ENCODE measurements at regions not wholly inside any gene's neighbourhood (a gene's known extent, or its start where the extent isn't known, plus 50 kb on each side); places are given as distances from the start of the nearest gene placed in this dataset.

GRCh38 chr1:79682478-79682877, 675.9 kb upstream of the ADGRL4 start:
- Mint-ChIP-seq H3K27me3 (ENCODE audit: low read depth) (no peaks in the 10 kb centered on the region), H3K4me1 (peaks cover 3% of the 10 kb centered on the region), H3K36me3 (ENCODE audit: low read depth) (peaks cover 23% of the 10 kb centered on the region), H3K27ac (ENCODE audit: unreplicated experiment) (no peak overlapping the region), H3K4me3 (no peak overlapping the region), H3K9me3 (peaks cover 33% of the 10 kb centered on the region)
- DNase-seq (ENCODE audit: low read depth, low spot score) = no peak
- no peak for TF ChIP-seq CTCF (conservative IDR thresholded peaks at IDR 0.05)

GRCh38 chr1:79681382-79681781, 674.9 kb upstream of the ADGRL4 start:
- no peaks in the 10 kb centered on the region for H3K27me3 Mint-ChIP-seq (ENCODE audit: low read depth)
- no peak overlapping the region for H3K27ac Mint-ChIP-seq (ENCODE audit: unreplicated experiment)
- no peak overlapping the region for H3K4me3 Mint-ChIP-seq
- H3K9me3 Mint-ChIP-seq = peaks cover 37% of the 10 kb centered on the region
- H3K36me3 Mint-ChIP-seq (ENCODE audit: low read depth) = peaks cover 18% of the 10 kb centered on the region
- peaks cover 3% of the 10 kb centered on the region for H3K4me1 Mint-ChIP-seq
- DNase-seq (ENCODE audit: low read depth, low spot score) = no peak
- no peak for TF ChIP-seq CTCF (conservative IDR thresholded peaks at IDR 0.05)

GRCh38 chr1:79679916-79680315, 673.4 kb upstream of the ADGRL4 start:
- no peak for DNase-seq (ENCODE audit: low read depth, low spot score)
- no peak overlapping the region for H3K27ac Mint-ChIP-seq (ENCODE audit: unreplicated experiment)
- H3K27me3 Mint-ChIP-seq (ENCODE audit: low read depth) = no peaks in the 10 kb centered on the region
- H3K36me3 Mint-ChIP-seq (ENCODE audit: low read depth) = peaks cover 21% of the 10 kb centered on the region
- H3K4me1 Mint-ChIP-seq = peaks cover 2% of the 10 kb centered on the region
- H3K9me3 Mint-ChIP-seq = peaks cover 47% of the 10 kb centered on the region
- no peak overlapping the region for H3K4me3 Mint-ChIP-seq
- TF ChIP-seq CTCF (conservative IDR thresholded peaks at IDR 0.05) = no peak

- no peak overlapping the region for H3K4me3 Mint-ChIP-seq
- TF ChIP-seq CTCF (conservative IDR thresholded peaks at IDR 0.05) = no peak
- DNase-seq (ENCODE audit: low read depth, low spot score) = no peak
- peaks cover 11% of the 10 kb centered on the region for H3K4me1 Mint-ChIP-seq
- H3K27ac Mint-ChIP-seq (ENCODE audit: unreplicated experiment) = no peak overlapping the region
- peaks cover 7% of the 10 kb centered on the region for H3K9me3 Mint-ChIP-seq
- H3K36me3 Mint-ChIP-seq (ENCODE audit: low read depth) = peaks cover 6% of the 10 kb centered on the region
- no peaks in the 10 kb centered on the region for H3K27me3 Mint-ChIP-seq (ENCODE audit: low read depth)
Observed at GRCh38 chr1:79667848-79668696, 661.5 kb upstream of the ADGRL4 start.

GRCh38 chr1:79667166-79667565, 660.6 kb upstream of the ADGRL4 start:
- TF ChIP-seq CTCF (conservative IDR thresholded peaks at IDR 0.05) = no peak
- H3K4me3 Mint-ChIP-seq = no peak overlapping the region
- H3K36me3 Mint-ChIP-seq (ENCODE audit: low read depth) = peaks cover 6% of the 10 kb centered on the region
- H3K27ac Mint-ChIP-seq (ENCODE audit: unreplicated experiment) = no peak overlapping the region
- DNase-seq (ENCODE audit: low read depth, low spot score) = no peak
- no peaks in the 10 kb centered on the region for H3K27me3 Mint-ChIP-seq (ENCODE audit: low read depth)
- H3K9me3 Mint-ChIP-seq = peaks cover 7% of the 10 kb centered on the region
- peaks cover 11% of the 10 kb centered on the region for H3K4me1 Mint-ChIP-seq
